GM19240 (cell line): ENCODE measurements at regions not wholly inside any gene's neighbourhood (a gene's known extent, or its start where the extent isn't known, plus 50 kb on each side); places are given as distances from the start of the nearest gene placed in this dataset.

ENCODE experiments used
- DNase-seq: peaks from one replicate; pipeline ENCODE4 v3.0.0; 2011; ENCODE audit warnings: low spot score; ENCODE audit not compliant: insufficient read length

DNA sequence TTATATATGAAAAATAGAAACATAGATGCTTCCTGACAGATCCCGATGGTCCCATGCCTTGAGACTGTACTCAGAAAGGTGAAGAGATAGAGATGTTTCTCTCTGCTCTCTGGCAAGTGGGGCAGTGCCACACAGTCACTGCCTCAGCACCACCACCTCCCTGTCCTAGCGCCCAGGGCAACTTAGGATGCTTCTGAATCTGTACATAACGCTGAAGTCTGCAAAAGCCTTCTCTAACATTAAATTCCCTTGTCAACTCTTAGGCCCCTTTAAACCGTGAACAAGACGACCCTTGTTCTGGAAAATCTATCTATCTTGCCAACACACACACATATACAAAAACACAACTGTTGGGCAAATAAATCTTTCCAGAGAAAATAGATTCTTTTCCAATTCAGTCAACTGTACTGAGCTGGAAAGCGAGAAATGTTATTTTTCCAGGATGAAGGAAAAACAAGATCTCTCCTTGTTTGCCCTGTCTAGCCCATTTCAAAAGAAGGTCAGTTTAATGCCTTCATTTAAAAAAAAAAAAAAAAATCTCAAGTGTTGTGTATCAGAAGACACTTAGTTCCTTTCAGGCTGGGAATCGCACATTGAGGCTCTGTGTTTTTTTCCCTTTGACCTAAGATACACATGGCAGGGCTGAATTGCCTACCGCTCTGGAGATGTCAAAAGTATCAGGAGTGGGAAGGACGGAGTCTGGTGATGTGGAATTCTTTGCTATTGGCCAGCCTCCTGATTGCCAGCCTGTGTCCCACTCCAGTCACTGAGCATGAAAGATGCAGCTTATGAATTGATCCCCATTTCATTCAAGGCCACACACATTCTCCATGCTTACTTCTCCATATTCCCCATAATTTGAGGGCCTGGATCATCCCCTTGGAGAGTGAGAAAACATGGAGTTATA is 241.4 kb downstream of the LACC1 start:
- DNase-seq, result no peak

DNA sequence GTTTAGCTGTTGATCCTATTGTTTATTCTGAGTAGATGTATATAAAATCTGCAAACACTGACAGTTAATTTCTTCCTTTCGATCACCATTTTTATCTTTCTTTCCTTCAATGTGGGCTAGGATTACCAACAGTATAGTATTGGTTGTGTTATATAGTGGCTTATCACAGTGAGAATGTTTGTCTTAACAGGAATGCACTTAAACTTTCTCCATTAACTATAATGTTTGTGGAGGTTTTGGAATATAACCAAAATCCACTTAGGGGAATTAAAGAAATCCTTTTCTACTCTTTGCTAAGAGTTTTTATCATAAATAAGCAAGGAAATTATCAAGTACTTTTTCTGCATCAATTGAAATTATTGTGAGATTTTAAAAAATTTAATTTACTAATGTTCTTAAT is 244.6 kb downstream of the LACC1 start:
- DNase-seq, result no peak

GRCh38 chr13:44125943-44126469 is 246.3 kb downstream of the LACC1 start:
- DNase-seq, result no peak

- no peak for DNase-seq
These were observed 245.0 kb upstream of the SERP2 start for GRCh38 chr13:44128552-44129001.

DNA sequence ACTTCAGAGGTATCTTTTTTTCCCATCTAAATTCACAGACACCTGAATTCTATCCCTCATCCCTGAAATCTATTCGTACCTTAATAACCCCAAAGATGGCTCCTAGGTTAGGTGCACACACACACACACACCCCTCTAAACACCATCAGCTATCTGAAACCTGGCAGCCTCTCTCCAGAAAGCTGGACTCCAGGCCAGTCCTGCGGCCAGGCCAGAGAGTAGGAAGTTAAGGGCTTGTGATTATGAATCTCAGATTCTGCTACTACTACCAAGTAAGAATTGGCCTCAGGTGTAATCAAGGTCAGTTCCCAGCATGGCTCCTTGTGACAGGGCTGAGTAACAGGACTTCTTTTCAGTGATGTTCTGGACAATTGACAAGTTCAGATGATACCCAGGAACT is 244.2 kb upstream of the SERP2 start:
- DNase-seq, result no peak

- DNase-seq, result no peak
These were observed 242.5 kb upstream of the SERP2 start for GRCh38 chr13:44131069-44131614.

GRCh38 chr13:44132710-44133109 is 240.9 kb upstream of the SERP2 start:
- no peak for DNase-seq

DNA sequence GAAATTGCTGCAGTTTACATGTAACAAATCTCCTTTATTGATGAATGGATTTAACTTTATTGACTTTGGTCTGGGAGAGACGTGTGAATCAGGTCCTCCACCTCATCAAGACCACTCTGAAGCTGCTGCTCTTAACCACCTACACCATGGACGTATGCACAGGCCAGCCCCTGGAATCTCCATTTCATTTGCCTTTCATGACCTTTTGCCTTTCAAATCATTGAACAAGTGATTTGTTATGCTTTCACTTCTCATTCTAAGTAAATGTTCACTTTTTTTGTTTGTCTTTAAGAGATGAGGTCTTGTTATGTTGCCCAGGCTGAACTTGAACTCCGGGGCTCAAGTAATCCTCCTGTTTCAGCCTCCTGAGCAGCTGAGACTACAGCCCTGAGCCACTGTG is 240.0 kb upstream of the SERP2 start:
- no peak for DNase-seq

GRCh38 chr13:44135566-44135965 is 238.1 kb upstream of the SERP2 start:
- DNase-seq, result no peak

DNA sequence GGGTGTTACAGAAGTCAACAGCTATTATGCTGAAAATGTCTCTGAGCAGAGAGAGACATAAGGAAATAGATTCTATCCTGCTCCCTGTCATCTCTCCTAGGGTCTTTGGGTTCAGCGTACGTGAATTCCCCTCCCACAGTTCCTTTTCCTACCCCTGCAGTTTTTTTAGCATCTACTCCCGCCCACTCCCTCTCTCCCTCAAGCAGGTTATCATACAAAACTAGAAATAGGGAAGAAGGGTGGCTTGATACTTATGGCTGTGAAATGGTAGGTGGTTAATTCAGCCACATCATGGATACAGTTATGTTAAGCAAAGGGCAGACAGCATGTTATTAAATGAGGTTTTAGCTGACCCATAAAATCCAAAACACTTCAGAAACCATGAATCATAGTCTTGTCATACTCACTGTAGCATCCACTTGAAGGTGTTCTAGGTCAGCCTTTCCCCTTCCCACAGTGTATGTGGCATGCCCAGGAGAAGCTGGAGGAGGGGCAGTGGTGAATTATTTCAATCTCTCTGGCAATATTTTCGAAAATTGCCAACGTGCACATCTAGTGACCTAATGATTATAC is 236.8 kb upstream of the SERP2 start:
- no peak for DNase-seq

- no peak for DNase-seq
These were observed 236.2 kb upstream of the SERP2 start for GRCh38 chr13:44137466-44137865.

DNA sequence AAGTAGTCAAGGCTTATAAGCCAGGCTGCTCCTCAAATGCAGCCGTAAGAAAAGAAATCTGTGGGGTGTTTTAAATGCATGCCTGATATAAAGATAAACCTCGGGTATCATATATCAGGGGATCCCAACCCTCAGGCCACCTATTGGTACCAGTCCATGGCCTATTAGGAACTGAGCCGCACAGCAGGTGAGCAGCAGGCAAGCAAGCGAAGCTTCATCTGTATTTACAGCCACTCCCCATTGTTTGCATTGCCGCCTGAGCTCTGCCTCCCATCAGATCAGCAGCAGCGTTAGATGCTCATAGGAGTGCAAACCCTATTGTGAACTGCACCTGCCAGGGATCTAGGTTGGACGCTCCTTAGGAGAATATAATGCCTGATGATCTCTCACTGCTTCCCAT is 233.5 kb upstream of the SERP2 start:
- no peak for DNase-seq

DNA sequence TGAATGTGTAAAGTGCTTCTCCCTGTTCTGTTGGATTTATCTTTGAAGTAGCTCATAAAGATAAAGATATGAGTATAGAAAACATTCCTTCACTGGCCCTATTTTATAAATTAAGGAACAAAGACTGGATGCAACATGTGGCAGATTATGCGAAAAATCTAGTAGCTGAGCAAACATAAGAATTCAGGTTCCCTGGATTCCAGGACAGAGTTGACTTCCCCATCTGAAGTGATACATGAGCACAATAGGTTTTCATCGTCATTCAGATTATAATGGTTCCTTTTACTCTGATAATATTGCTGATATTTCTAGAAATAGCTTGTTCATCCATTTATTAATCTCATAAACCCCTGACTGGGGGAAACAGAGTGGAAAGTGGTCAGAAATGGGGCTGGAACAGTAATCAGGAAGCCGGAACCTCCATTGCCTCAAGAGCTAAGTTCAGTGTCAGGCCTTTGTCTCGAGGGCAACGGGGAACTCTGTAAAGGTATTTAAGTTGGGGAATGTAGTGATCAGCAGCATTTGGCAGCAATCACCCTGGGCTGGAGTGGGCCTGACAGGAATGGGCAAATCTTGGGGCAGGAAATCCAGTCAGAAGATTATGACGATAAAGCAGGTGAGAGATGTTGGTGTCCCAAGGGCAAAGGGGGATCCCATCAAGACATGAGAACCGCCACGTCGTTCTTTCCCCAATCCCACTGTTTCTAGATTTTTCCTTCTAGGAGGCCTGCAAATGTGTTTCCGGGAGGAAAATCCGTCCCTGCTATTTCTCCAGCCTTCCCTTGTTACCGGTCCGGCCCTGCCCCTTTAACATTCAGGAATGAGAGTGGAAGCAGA is 232.5 kb upstream of the SERP2 start:
- no peak for DNase-seq

DNA sequence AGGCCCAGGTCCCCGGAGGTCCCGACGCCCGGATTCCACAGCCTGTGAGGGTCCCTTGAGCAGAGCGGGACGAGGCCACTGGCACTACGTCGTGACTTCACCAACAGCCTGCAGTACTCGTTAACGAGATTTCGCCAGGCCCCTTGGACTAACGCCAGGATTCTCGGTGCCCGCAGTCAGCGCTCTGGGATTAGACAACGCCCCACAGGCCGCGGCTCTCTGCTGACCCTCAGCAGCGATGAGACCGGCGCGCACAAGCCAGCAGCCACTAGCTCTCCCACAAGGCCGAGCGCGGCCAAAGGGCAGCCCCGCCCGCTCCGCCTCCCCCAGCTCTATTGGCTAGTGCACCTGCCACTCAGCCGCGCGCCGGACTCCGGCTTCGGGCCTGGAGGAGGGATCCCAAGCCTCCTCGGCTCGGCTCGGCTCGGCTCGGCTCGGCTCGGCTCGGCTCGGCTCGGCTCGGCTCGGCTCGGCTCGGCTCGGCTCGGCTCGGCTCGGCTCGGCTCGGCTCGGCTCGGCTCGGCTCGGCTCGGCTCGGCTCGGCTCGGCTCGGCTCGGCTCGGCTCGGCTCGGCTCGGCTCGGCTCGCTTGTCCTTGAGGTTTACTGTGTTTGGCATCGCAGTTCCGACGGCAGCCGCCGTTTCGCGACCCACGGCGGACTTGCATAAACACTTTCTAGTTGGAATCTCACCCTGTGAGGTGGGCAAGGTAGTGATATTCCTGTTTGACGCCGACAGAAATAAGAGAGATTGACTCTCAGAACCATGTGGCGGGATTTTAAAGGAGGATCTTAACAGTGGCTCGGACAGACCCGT is 231.7 kb upstream of the SERP2 start:
- DNase-seq, result peak; percentile 94

- no peak for DNase-seq
These were observed 231.1 kb upstream of the SERP2 start for GRCh38 chr13:44142540-44142867.

DNA sequence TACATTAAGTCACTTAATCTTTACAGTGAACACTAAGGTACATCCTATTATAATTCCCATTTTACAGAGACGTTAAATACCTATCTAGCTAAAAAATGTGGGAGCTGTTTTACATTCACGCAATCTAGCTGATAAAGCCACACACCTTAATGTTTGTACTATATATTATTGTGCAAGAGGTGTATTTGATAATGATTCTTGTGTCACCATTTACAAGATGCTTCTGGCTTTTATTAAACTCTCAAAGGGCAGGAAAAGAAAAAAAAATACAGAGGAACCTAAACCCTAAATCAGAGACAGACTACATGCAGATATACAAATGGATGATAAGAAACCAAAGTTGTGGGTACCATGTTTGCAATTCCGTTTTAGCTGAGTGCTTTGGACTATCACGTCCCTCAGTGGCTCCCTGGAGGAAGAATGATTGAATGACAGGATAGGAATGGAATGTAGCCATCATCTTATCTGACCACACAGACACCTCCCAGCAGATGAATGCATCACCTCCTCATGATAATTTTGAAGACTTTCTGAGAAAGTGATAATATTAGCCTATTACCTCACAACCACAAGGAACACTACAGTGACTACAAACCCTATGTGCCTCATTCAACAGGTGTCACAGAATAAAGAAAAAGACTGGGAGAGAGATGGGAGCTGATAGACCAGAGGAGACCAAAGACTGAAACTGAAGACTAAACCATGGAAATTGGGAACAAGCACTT is 230.5 kb upstream of the SERP2 start:
- DNase-seq, result no peak

DNA sequence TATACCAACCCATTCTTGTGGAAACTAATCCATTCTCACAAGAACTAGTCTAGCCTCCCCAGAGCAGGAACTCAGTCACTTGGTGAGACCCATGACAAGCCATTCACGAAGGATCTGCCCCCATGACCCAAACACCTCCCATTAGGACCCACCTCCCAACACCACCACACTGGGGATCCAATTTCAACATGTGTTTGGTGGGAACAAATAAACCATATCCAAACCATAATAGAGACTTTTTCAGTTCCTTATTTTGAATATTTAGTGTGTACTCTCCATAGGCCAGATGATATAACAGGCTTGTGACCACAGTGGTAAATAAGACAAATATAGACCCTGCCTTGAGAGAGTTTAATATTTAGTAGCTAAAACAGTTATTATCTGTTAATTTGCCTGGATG is 227.5 kb upstream of the SERP2 start:
- DNase-seq, result no peak

DNA sequence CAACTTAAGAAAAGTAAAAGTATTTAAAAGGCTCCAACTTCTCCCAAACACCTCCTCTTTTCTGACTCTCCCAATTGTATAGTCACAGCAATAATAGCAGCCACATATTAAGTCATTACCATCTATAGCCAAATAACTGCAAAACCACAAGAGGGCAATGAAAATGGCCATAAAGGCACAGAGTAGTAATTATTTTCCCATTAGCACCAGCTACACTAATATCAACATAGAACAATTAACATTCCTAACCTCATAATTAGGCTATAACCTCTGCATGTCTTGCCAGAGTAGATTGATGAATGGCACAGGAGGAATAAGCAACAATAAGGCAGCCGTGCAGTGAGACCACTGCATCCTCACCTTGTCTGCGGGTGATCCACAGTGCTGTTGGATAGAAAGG is 226.4 kb upstream of the SERP2 start:
- DNase-seq, result no peak

- no peak for DNase-seq
These were observed 226.0 kb upstream of the SERP2 start for GRCh38 chr13:44147648-44148047.
